IMR-90 (cell line): ENCODE measurements at regions not wholly inside any gene's neighbourhood (a gene's known extent, or its start where the extent isn't known, plus 50 kb on each side); places are given as distances from the start of the nearest gene placed in this dataset.

Source experiments
- ATAC-seq: fragments of 200-7000 bp; cut with Tn5 transposase; 2 replicates; pipeline ENCODE4 v1.9.1; 2020; ENCODE audit warnings: low read depth, mild to moderate bottlenecking, moderate library complexity
- BruUV-seq: library from RNA; stranded (reverse); fragments of 400-500 nt; replicated peaks from 2 replicates; lab custom pipeline; 2021; lab: Mats Ljungman, UMichigan
- CTCF ChIA-PET: fragments of 300-600 bp; formaldehyde crosslinking; extraction: SDS; loops from one replicate; lab custom pipeline; 2021; ENCODE audit warnings: antibody characterized with exemption; lab: Yijun Ruan, JAX
- POLR2A ChIA-PET: fragments of 300-600 bp; sonication (Branson Sonifier 250); formaldehyde crosslinking; loops from one replicate; lab custom pipeline; 2022; ENCODE audit warnings: antibody characterized with exemption; ENCODE audit not compliant: unreplicated experiment; lab: Charles Lee
- DNase-seq: peaks from one replicate; pipeline ENCODE4 v3.0.0; 2013
- H2AFZ ChIP-seq: replicated peaks from 2 replicates; pipeline ENCODE3; 2013; ENCODE audit warnings: low read length, mild to moderate bottlenecking; ENCODE audit not compliant: poor library complexity
- H2AK5ac ChIP-seq: 2 replicates; pipeline ENCODE4 v1.6.1; 2013; ENCODE audit warnings: low read depth, low read length, inconsistent platforms
- H2AK9ac ChIP-seq: replicated peaks from 2 replicates; pipeline ENCODE3; 2013; ENCODE audit warnings: mild to moderate bottlenecking, low read depth, low read length, moderate library complexity; ENCODE audit not compliant: poor library complexity
- H2BK120ac ChIP-seq: 2 replicates; pipeline ENCODE4 v1.6.1; 2013; ENCODE audit warnings: low read depth, low read length, inconsistent platforms
- H2BK15ac ChIP-seq: 3 replicates; pipeline ENCODE4 v1.6.1; 2013; ENCODE audit warnings: low read depth, low read length, inconsistent platforms
- H2BK20ac ChIP-seq: 2 replicates; pipeline ENCODE4 v1.6.1; 2013; ENCODE audit warnings: low read depth, mild to moderate bottlenecking, inconsistent platforms, low read length, moderate library complexity
- H2BK5ac ChIP-seq: 2 replicates; pipeline ENCODE4 v1.6.1; 2013; ENCODE audit warnings: mild to moderate bottlenecking, low read depth, low read length, inconsistent platforms; ENCODE audit not compliant: poor library complexity, severe bottlenecking
- H3K14ac ChIP-seq: replicated peaks from 2 replicates; pipeline ENCODE4 v1.6.1; 2013; ENCODE audit warnings: low read depth, low read length, inconsistent platforms
- H3K18ac ChIP-seq: 2 replicates; pipeline ENCODE4 v1.6.1; 2013; ENCODE audit warnings: low read depth, low read length, control low read depth
- H3K23ac ChIP-seq: 2 replicates; pipeline ENCODE4 v1.6.1; 2013; ENCODE audit warnings: low read depth, low read length, inconsistent platforms
- H3K27ac ChIP-seq: 2 replicates; pipeline ENCODE4 v1.5.1; 2013; ENCODE audit warnings: mild to moderate bottlenecking, control low read depth, low read length; ENCODE audit not compliant: insufficient read depth
- H3K27me3 ChIP-seq: 2 replicates; pipeline ENCODE4 v1.6.1; 2013; ENCODE audit warnings: low read length; ENCODE audit not compliant: control insufficient read depth, insufficient read depth
- H3K36me3 ChIP-seq: 2 replicates; pipeline ENCODE4 v1.6.1; 2013; ENCODE audit warnings: low read length, mixed read lengths; ENCODE audit not compliant: control insufficient read depth, insufficient read depth
- H3K4ac ChIP-seq: 2 replicates; pipeline ENCODE4 v1.6.1; 2013; ENCODE audit warnings: low read depth, low read length, inconsistent platforms
- H3K4me1 ChIP-seq: 2 replicates; pipeline ENCODE4 v1.6.1; 2013; ENCODE audit warnings: low read length, mixed read lengths; ENCODE audit not compliant: control insufficient read depth, insufficient read depth
- H3K4me2 ChIP-seq: 2 replicates; pipeline ENCODE4 v1.6.1; 2013; ENCODE audit warnings: low read depth, mild to moderate bottlenecking, control low read depth, low read length, moderate library complexity
- H3K4me3 ChIP-seq: 2 replicates; pipeline ENCODE4 v1.5.1; 2013; ENCODE audit warnings: low read depth, mild to moderate bottlenecking, control low read depth, low read length, moderate library complexity; ENCODE audit not compliant: insufficient read depth
- H3K56ac ChIP-seq: 2 replicates; pipeline ENCODE4 v1.6.1; 2013; ENCODE audit warnings: low read length, inconsistent platforms; ENCODE audit not compliant: insufficient read depth; ENCODE audit errors: extremely low read depth
- H3K79me1 ChIP-seq, 2 experiments: 2 replicates each; pipeline ENCODE4 v1.6.1; 2013; ENCODE audit warnings: low read length in 2 of 2, inconsistent platforms in 1 of 2, low read depth in 1 of 2
- H3K9ac ChIP-seq: 2 replicates; pipeline ENCODE4 v1.6.1; 2013; ENCODE audit warnings: low read depth, low read length, control low read depth
- H3K9me1 ChIP-seq: 2 replicates; pipeline ENCODE4 v1.6.1; 2013; ENCODE audit warnings: low read length, inconsistent platforms; ENCODE audit not compliant: insufficient read depth
- H3K9me3 ChIP-seq: 2 replicates; pipeline ENCODE4 v1.6.1; 2013; ENCODE audit warnings: low read length; ENCODE audit not compliant: control insufficient read depth, insufficient read depth
- H4K20me1 ChIP-seq: 2 replicates; pipeline ENCODE4 v1.6.1; 2013; ENCODE audit warnings: low read length, inconsistent platforms; ENCODE audit not compliant: insufficient read depth
- H4K5ac ChIP-seq: 2 replicates; pipeline ENCODE4 v1.6.1; 2013; ENCODE audit warnings: mild to moderate bottlenecking, low read depth, low read length, control low read depth
- H4K8ac ChIP-seq, 2 experiments: 2 replicates each; pipeline ENCODE4 v1.6.1; 2013; ENCODE audit warnings: low read depth in 2 of 2, low read length in 2 of 2, control low read depth in 1 of 2, inconsistent platforms in 1 of 2
- H4K91ac ChIP-seq: 2 replicates; pipeline ENCODE4 v1.6.1; 2013; ENCODE audit warnings: low read depth, low read length, inconsistent platforms; ENCODE audit not compliant: insufficient read depth
- BHLHE40 ChIP-seq: fragments of 150-350 bp; IDR thresholded peaks from 2 replicates; pipeline ENCODE4 v1.6.1; 2016; ENCODE audit warnings: mild to moderate bottlenecking, low read depth, low read length
- CEBPB ChIP-seq: IDR thresholded peaks from 2 replicates; pipeline ENCODE4 v1.6.1; 2012; ENCODE audit warnings: low read depth, low read length, improper control_type of control experiment
- MAFK ChIP-seq: IDR thresholded peaks from 2 replicates; pipeline ENCODE4 v1.6.1; 2012; ENCODE audit warnings: low read depth, low read length, improper control_type of control experiment
- MXI1 ChIP-seq: IDR thresholded peaks from 2 replicates; pipeline ENCODE4 v1.6.1; 2012; ENCODE audit warnings: low read depth, mild to moderate bottlenecking, low read length, moderate library complexity, borderline replicate concordance
- NFE2L2 ChIP-seq: fragments of 150-350 bp; IDR thresholded peaks from 2 replicates; pipeline ENCODE4 v1.6.1; 2016; ENCODE audit warnings: low read depth, mild to moderate bottlenecking, low read length
- POLR2A ChIP-seq: IDR thresholded peaks from 2 replicates; pipeline ENCODE4 v1.6.1; 2012; ENCODE audit warnings: mild to moderate bottlenecking, low read depth, low read length
- RAD21 ChIP-seq: IDR thresholded peaks from 2 replicates; pipeline ENCODE4 v1.6.1; 2012; ENCODE audit warnings: low read length, improper control_type of control experiment
- RFX5 ChIP-seq: IDR thresholded peaks from 2 replicates; pipeline ENCODE4 v1.8.0; 2012; ENCODE audit warnings: low read depth, mild to moderate bottlenecking, low read length, moderate library complexity
- SMC3 ChIP-seq: fragments of 150-350 bp; IDR thresholded peaks from 2 replicates; pipeline ENCODE4 v1.6.1; 2016; ENCODE audit warnings: low read depth, mild to moderate bottlenecking, antibody characterized with exemption, low read length, moderate library complexity
- WGBS, 2 experiments: methylation state at CpG; one replicate each; pipeline versions ENCODE4 v1.1.5 to v1.1.7; 2013; ENCODE audit warnings: missing lambda C conversion rate in 2 of 2; ENCODE audit not compliant: insufficient read length in 1 of 2; ENCODE audit errors: extremely low coverage in 2 of 2; 5-methylcytosine and 5-hydroxymethylcytosine counted together
- dilution Hi-C: fragments of 300-500 bp; cut with HindIII; formaldehyde crosslinking; loops from one replicate; pipeline ENCODE4 v1.14.3; 2018; ENCODE audit warnings: low sequenced_read_pairs; ENCODE audit not compliant: unreplicated experiment
- in situ Hi-C: fragments of 300-500 bp; cut with MboI; formaldehyde crosslinking; loops from 3 replicates; pipeline ENCODE4 v1.14.3; 2019; ENCODE audit warnings: low sequenced_read_pairs, inconsistent platforms, mixed read lengths
- intact Hi-C: fragments of 100-400 bp; cut with micrococcal nuclease; formaldehyde crosslinking; loops from 2 replicates; pipeline ENCODE4 v1.10.0; 2022
- TF ChIP-seq, protein P1 (sequence below): fragments of 150-350 bp; IDR thresholded peaks from 2 replicates; pipeline ENCODE4 v1.6.1; 2016; ENCODE audit warnings: low read depth, mild to moderate bottlenecking, low read length, moderate library complexity, borderline replicate concordance
- TF ChIP-seq, protein P2 (sequence below): fragments of 150-350 bp; IDR thresholded peaks from 2 replicates; pipeline ENCODE4 v1.6.1; 2017; ENCODE audit warnings: mild to moderate bottlenecking, antibody characterized with exemption, low read length, low read depth
- TF ChIP-seq, protein P3 (sequence below): conservative IDR thresholded peaks from 2 replicates; pipeline ENCODE4 v1.5.1; 2012; ENCODE audit warnings: mild to moderate bottlenecking, low read depth, low read length, improper control_type of control experiment

DNA sequence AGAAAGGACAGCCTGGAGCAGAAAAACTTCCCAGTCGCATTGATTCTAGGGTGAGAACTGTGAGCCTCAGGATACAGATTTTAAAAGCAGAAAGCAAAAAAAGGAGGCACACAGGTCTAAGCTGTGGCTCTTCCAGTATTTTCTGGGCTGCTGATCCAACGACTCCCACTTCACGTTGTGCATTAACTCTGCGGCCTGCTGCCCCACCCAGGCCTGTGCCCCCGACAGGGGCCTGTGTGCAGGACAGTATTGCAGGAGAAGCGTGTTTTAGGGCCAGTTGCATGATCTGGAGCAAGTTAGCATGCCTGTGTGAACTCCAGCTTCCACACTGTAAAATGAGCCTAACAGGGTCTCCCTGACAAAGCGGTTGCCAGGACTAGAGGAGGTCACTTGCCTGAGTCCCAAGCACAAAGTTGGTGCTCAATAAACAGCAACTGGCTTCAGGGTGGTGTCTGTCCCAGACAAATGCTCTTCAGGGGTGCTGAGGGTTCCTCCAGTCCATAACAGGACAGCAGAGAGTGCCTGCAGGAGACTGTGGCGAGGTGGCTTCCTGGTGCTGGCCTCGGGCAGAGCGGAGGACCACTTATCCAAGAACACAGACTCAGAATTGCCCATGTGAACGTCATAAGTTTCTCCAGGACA is 66.8 kb upstream of the RAB4A start:
- no peak overlapping the region for H3K27ac ChIP-seq
- ATAC-seq = no peak
- CTCF ChIA-PET = no interaction called here
- H3K18ac ChIP-seq = peak overlapping the region; percentile 36; the same call in 1 of the 2 replicates
- H2BK15ac ChIP-seq = no peak overlapping the region
- no peak overlapping the region for H2BK5ac ChIP-seq
- H3K9me3 ChIP-seq = no peaks in the 10 kb centered on the region
- in situ Hi-C loops (no loop called here), dilution Hi-C loops (no loop called here), intact Hi-C loops (no loop called here)
- POLR2A ChIA-PET = no interaction called here
- H4K20me1 ChIP-seq = no peaks in the 10 kb centered on the region
- TF ChIP-seq CEBPB (no peak), MAFK (no peak), SMC3 (no peak), BHLHE40 (no peak), POLR2A (no peak), MXI1 (no peak), NFE2L2 (no peak), RAD21 (no peak), RFX5 (no peak)
- TF ChIP-seq, protein P1, sequence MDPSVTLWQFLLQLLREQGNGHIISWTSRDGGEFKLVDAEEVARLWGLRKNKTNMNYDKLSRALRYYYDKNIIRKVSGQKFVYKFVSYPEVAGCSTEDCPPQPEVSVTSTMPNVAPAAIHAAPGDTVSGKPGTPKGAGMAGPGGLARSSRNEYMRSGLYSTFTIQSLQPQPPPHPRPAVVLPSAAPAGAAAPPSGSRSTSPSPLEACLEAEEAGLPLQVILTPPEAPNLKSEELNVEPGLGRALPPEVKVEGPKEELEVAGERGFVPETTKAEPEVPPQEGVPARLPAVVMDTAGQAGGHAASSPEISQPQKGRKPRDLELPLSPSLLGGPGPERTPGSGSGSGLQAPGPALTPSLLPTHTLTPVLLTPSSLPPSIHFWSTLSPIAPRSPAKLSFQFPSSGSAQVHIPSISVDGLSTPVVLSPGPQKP = no peak
- TF ChIP-seq, protein P2, sequence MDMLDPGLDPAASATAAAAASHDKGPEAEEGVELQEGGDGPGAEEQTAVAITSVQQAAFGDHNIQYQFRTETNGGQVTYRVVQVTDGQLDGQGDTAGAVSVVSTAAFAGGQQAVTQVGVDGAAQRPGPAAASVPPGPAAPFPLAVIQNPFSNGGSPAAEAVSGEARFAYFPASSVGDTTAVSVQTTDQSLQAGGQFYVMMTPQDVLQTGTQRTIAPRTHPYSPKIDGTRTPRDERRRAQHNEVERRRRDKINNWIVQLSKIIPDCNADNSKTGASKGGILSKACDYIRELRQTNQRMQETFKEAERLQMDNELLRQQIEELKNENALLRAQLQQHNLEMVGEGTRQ = no peak
- TF ChIP-seq, protein P3, sequence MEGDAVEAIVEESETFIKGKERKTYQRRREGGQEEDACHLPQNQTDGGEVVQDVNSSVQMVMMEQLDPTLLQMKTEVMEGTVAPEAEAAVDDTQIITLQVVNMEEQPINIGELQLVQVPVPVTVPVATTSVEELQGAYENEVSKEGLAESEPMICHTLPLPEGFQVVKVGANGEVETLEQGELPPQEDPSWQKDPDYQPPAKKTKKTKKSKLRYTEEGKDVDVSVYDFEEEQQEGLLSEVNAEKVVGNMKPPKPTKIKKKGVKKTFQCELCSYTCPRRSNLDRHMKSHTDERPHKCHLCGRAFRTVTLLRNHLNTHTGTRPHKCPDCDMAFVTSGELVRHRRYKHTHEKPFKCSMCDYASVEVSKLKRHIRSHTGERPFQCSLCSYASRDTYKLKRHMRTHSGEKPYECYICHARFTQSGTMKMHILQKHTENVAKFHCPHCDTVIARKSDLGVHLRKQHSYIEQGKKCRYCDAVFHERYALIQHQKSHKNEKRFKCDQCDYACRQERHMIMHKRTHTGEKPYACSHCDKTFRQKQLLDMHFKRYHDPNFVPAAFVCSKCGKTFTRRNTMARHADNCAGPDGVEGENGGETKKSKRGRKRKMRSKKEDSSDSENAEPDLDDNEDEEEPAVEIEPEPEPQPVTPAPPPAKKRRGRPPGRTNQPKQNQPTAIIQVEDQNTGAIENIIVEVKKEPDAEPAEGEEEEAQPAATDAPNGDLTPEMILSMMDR = no peak
- no peak overlapping the region for H2BK20ac ChIP-seq
- H3K9me1 ChIP-seq = peaks cover 3% of the 10 kb centered on the region; the same call in 1 of the 2 replicates
- H2BK120ac ChIP-seq = peak overlapping the region; percentile 45; the same call in 1 of the 2 replicates
- H3K36me3 ChIP-seq = no peaks in the 10 kb centered on the region
- H4K5ac ChIP-seq = no peak overlapping the region; the same call in 1 of the 2 replicates
- H3K9ac ChIP-seq = no peak overlapping the region
- H3K23ac ChIP-seq = no peak overlapping the region
- H3K27me3 ChIP-seq = no peaks in the 10 kb centered on the region
- H3K79me1 ChIP-seq = no peaks in the 10 kb centered on the region
- no peak overlapping the region for H3K14ac ChIP-seq
- 96% methylated on average over 5 of the region's 11 CpGs; no CpG with 5 or more reads in 1 of the 2 experiments for WGBS, 2 experiments
- no TSS peak for BruUV-seq
- peak overlapping the region; percentile 0 for H2AFZ ChIP-seq
- no peak overlapping the region for H3K4me3 ChIP-seq
- peak overlapping the region in 1 of 2 experiments; percentile 1; a peak in 1 of 4 replicates for H4K8ac ChIP-seq
- peaks cover 22% of the 10 kb centered on the region for H3K4me1 ChIP-seq
- no peak overlapping the region for H3K56ac ChIP-seq
- no peak for DNase-seq
- H3K4ac ChIP-seq = no peak overlapping the region
- no peak overlapping the region for H3K4me2 ChIP-seq
- peak overlapping the region; percentile 34; the same call in 1 of the 2 replicates for H4K91ac ChIP-seq
- no peak overlapping the region for H2AK9ac ChIP-seq
- peak overlapping the region; percentile 22; the same call in 1 of the 2 replicates for H2AK5ac ChIP-seq
